Activated CD4-positive, alpha-beta T cell treated with anti-CD3 and anti-CD28 coated beads for 48 hours (primary cell): ENCODE measurements at regions not wholly inside any gene's neighbourhood (a gene's known extent, or its start where the extent isn't known, plus 50 kb on each side); places are given as distances from the start of the nearest gene placed in this dataset.

Source experiments
- DNase-seq: peaks from one replicate; pipeline ENCODE4 v3.0.0-alpha.2; 2020

DNA sequence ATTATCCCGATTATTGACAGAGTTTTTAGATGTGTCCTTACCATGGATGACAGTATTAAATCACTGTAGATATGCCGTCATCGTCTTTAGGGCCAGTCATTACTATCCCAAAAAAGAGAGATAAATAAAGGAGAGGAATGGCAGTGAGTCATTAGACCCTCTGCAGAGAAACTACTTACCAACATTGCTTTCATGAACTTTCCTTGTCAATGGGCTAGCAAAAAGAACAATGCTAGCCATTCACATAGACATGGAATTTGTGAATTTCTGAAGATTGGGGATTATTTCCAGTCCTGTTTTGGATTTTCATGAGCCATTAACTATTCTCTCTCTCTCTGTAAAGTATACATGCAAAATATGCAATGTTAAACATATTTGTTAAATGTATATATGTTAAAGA lies 319.4 kb upstream of the FANCL start:
- no peak for DNase-seq

- DNase-seq, result no peak
These were observed 317.8 kb upstream of the FANCL start for GRCh38 chr2:58558881-58559280.

GRCh38 chr2:58557176-58557575 lies 316.1 kb upstream of the FANCL start:
- DNase-seq, result no peak

DNA sequence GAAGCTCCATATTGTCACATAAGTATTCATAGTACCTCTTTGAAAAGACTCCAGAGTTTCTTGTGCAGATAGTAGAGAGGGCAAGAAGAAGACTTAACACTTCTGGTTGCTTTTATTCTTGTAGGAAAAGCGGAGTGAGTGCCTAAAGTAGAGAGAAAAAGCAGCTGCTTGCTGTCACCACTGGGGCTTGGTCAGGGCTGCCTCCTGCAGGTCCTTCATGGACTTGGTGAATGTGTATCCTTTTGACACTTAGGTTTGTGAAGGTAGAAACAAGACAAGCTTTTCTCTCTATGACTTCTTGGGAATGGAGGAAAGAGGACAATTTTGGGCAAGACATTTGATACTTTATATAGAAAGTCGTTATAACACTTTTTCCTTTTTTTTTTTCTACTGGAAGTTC lies 312.8 kb upstream of the FANCL start:
- DNase-seq, result no peak

GRCh38 chr2:58553522-58553921 lies 312.4 kb upstream of the FANCL start:
- no peak for DNase-seq

- no peak for DNase-seq
These were observed 304.5 kb upstream of the FANCL start for GRCh38 chr2:58545300-58546280.

GRCh38 chr2:58543442-58543841 lies 302.3 kb upstream of the FANCL start:
- no peak for DNase-seq

DNA sequence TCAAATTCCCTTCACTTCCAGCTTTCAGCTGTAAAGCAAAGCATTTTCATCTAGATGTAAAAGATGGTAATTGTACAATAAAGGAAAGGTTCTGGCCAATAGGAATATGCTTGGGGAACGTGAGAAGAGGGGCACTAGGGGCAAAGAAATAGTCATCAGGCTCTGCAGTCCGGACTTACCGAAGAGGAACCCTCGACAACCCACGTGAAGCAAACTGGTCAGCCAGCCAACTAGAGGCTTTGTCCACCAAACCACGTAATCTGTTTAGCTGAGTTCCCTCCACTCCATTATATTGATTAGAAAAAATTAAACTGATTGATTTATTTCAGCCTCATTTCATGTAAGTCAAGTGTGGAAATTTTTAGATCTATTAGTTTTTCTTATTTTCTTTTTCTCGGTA lies 300.4 kb upstream of the FANCL start:
- no peak for DNase-seq

- no peak for DNase-seq
These were observed 299.6 kb upstream of the FANCL start for GRCh38 chr2:58540681-58541080.

- DNase-seq, result no peak
These were observed 298.8 kb upstream of the FANCL start for GRCh38 chr2:58539973-58540372.

- no peak for DNase-seq
These were observed 294.9 kb upstream of the FANCL start for GRCh38 chr2:58535990-58536389.

GRCh38 chr2:58535182-58535581 lies 294.1 kb upstream of the FANCL start:
- no peak for DNase-seq

GRCh38 chr2:58533376-58533775 lies 292.3 kb upstream of the FANCL start:
- DNase-seq, result no peak

DNA sequence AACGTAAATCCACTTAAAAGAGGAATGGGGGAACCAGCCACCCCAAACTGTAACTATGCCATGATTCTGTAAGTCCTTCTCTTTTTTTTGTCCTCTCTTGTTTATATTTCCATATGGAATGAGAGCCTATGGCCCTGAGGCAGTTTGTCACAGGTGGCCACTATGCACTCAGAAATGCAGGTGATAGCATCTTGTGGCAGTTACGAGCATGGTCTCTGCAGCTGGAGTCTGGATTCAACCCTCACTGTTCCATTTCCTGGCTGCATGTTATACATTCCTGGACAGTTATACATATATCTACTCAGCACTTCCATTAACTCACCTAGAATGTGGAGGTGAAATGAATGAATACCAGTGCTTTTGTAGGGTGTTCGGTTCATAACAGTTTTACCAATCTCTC lies 291.5 kb upstream of the FANCL start:
- DNase-seq, result no peak

GRCh38 chr2:58527647-58528046 lies 286.5 kb upstream of the FANCL start:
- DNase-seq, result no peak

DNA sequence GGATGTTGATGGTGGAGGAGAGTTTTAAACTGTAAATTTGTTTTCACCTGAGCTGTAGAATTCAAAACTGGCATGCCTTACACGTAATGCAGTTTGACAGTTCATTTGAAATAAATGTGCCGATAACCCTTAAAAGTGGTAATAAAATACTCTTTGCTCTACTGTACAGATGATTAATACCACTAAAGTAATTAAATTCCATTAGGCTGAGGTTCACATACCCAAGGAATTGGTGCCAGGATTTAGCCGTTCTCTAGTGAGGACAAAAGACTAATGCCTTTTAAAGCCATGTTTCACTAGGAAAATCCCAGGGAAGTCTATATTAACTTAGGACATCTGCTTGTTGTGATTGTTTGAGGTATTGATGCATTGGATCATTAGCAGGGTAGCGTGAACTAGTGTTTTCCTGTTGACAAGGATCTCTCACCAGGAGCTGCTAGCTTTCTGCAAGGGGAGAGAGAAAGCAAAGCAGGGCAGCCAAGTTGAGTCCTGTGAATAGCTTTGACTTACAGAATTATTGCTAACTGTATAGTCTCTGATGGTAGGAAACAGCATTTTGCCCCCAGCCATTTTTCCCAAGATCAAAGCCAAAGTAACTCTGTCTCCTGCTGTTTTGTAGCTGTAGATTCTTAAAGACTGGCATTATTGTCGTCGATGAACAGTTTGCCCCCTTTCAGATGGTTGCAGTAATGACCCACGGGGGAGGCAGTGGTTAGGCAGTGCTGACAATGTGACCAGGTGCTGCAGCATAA lies 280.9 kb upstream of the FANCL start:
- no peak for DNase-seq

DNA sequence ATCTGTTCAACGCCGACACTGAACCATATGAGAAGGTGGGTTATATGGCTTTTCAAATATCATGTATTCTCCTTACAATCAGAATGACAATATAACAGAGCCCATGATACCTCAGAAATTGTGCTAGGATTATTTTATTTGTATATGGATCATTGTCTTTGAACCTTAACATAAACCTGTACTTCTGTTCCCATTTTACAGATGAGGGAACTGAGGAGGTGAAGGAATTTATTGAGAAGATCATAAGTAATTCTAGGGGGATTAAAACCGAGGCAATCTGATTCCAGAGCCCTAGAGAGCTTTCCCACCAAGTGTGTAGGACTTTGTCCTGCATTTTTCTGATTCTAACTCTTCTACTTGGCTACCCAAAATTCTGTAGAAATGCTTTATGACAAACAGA lies 279.8 kb upstream of the FANCL start:
- DNase-seq, result no peak

DNA sequence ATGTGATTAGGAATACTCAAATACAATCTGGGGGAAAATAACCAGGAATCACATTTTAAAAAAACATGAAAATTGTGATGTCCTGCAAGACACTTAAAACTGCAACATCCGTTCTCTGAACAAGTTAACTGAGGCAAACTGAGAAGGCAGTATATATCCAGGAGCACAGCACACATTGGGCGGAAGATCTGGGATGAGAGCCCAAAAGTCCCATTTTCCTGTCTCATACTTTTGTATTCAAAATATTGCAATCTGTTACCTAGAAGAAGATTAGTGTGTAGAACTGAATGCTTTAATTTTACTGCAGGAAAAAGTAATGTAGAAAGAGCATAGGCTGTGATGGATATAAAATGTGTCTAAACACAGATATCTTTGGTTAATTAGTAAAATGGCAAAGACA lies 276.8 kb upstream of the FANCL start:
- no peak for DNase-seq

DNA sequence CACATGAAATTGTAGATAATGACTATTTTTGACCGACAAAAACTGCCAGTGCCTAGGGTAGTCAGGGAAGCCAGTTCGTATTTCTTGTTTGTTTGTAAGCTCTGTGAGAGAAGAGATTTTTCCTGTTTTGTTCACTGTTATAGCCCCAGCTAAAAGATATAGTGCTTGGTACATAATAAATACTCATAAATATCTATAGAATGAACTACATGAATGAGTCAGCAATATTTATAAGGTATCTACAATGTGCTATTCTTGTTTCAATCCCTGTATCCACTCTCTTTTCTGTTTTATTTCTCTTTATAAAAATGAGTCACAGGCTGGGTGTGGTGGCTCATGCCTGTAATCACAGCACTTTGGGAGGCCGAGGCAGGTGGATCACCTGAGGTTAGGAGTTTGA lies 275.6 kb upstream of the FANCL start:
- no peak for DNase-seq

DNA sequence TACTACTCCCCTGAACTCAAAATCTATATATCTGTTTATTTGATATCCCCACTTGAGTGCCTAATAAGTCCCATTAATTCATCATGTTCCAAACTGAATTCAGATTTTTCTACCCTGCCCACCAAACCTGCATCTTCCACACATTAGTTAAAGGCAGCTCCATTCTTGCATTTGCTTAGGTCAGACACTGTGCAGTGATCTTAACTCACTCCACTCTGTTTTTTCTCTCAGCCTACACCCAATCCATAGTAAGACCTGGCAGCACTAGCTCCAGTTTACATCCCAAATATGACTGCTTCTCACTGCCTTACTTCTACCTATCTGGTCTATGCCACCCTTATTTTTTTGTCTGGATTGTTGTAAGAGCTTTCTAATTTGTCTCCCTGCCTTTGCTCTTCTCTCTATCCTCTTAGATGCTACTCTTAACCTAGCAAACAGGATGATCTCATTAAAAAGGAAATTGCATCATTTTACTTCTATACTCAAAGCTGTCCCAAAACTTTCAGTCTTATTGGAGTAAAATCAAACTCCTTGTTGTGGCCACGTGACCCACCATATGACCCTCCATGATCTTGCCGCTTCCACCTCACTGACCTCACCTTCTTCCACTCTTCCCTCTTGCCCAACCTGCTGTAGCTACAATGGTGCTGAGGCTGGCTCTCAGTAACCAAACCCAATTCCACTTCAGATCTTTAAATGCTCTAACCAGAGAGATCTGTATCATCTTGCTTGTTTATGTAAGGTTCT lies 274.9 kb upstream of the FANCL start:
- no peak for DNase-seq

GRCh38 chr2:58514252-58514651 lies 273.1 kb upstream of the FANCL start:
- no peak for DNase-seq

- DNase-seq, result no peak
These were observed 271.8 kb upstream of the FANCL start for GRCh38 chr2:58512878-58513277.

- DNase-seq, result no peak
These were observed 266.9 kb upstream of the FANCL start for GRCh38 chr2:58508006-58508405.
